RWPE2 (cell line): ENCODE measurements at regions not wholly inside any gene's neighbourhood (a gene's known extent, or its start where the extent isn't known, plus 50 kb on each side); places are given as distances from the start of the nearest gene placed in this dataset.

Experiments
- ATAC-seq: fragments of 200-7000 bp; cut with Tn5 transposase; 3 replicates; pipeline ENCODE4 v1.9.1; 2021; ENCODE audit warnings: low read depth
- DNase-seq: peaks from one replicate; pipeline ENCODE4 v3.0.0-alpha.2; 2020; ENCODE audit warnings: low spot score
- H3K27ac ChIP-seq: fragments of 450-650 bp; 2 replicates; pipeline ENCODE4 v1.5.1; 2017; ENCODE audit warnings: mild to moderate bottlenecking; ENCODE audit not compliant: poor library complexity, severe bottlenecking
- H3K27me3 ChIP-seq: fragments of 250-450 bp; sonication (Bioruptor Pico); 2 replicates; pipeline ENCODE4 v1.5.1; 2021; ENCODE audit warnings: mild to moderate bottlenecking, moderate library complexity; ENCODE audit not compliant: insufficient read depth, poor library complexity, severe bottlenecking
- H3K36me3 ChIP-seq: fragments of 250-450 bp; sonication (Bioruptor Pico); 2 replicates; pipeline ENCODE4 v1.5.1; 2020; ENCODE audit warnings: low read depth, mild to moderate bottlenecking, moderate library complexity
- H3K4me1 ChIP-seq: fragments of 250-450 bp; sonication (Bioruptor Pico); 2 replicates; pipeline ENCODE4 v1.5.1; 2021; ENCODE audit warnings: mild to moderate bottlenecking, moderate library complexity; ENCODE audit not compliant: insufficient read depth, poor library complexity, severe bottlenecking
- H3K4me3 ChIP-seq: fragments of 250-450 bp; sonication (Bioruptor Pico); 2 replicates; pipeline ENCODE4 v1.5.1; 2021; ENCODE audit warnings: mild to moderate bottlenecking, moderate library complexity; ENCODE audit not compliant: severe bottlenecking
- H3K9me3 ChIP-seq: fragments of 250-450 bp; sonication (Bioruptor Pico); 2 replicates; pipeline ENCODE4 v1.5.1; 2021; ENCODE audit warnings: mild to moderate bottlenecking, moderate library complexity; ENCODE audit not compliant: severe bottlenecking
- TF ChIP-seq, protein P1 (sequence below): fragments of 450-650 bp; IDR thresholded peaks from one replicate; pipeline ENCODE4 v1.5.1; 2017; ENCODE audit warnings: mild to moderate bottlenecking, moderate library complexity; ENCODE audit not compliant: poor library complexity, severe bottlenecking

DNA sequence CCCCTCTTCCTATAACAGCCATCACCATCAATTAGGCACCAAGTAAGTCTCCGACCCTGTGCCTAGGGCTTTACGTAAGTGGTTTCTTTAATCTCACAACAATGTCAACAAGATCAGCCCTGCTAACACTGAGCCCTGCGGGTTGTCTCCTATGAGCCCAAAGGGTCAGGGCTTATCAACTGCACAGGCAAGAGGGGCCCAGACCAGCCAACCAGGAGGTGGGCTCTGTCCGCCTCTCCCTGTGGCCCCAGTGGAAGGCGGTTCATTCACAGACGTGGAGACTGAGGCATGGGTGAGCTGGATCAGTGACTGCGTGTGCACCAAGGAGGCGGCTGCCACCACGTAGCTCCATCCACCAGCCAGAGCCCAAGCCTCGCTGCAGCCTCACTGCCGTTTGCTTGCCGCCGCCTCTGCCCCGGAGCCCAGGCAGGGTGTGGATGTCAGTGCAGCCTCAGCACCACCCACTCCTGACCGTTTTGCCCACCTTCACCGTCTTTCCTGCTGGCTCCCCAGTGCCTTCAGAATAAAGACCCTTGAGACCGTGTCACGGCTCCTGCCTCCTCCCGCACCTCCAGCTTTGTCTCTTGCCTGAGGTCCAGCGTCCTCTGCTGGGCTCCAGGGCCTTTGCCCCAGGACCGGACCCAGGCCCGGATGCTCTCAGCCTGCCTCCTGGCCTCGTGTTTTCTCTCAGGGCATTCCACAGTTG is 78.7 kb downstream of the DLL1 start:
- H3K27ac ChIP-seq: no peak overlapping the region
- H3K36me3 ChIP-seq: no peaks in the 10 kb centered on the region
- no peaks in the 10 kb centered on the region for H3K9me3 ChIP-seq
- peak; percentile 35 for DNase-seq
- TF ChIP-seq, protein P1, sequence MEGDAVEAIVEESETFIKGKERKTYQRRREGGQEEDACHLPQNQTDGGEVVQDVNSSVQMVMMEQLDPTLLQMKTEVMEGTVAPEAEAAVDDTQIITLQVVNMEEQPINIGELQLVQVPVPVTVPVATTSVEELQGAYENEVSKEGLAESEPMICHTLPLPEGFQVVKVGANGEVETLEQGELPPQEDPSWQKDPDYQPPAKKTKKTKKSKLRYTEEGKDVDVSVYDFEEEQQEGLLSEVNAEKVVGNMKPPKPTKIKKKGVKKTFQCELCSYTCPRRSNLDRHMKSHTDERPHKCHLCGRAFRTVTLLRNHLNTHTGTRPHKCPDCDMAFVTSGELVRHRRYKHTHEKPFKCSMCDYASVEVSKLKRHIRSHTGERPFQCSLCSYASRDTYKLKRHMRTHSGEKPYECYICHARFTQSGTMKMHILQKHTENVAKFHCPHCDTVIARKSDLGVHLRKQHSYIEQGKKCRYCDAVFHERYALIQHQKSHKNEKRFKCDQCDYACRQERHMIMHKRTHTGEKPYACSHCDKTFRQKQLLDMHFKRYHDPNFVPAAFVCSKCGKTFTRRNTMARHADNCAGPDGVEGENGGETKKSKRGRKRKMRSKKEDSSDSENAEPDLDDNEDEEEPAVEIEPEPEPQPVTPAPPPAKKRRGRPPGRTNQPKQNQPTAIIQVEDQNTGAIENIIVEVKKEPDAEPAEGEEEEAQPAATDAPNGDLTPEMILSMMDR: no peak
- no peaks in the 10 kb centered on the region for H3K4me1 ChIP-seq
- no peak for ATAC-seq
- H3K4me3 ChIP-seq: no peak overlapping the region
- H3K27me3 ChIP-seq: no peaks in the 10 kb centered on the region

DNA sequence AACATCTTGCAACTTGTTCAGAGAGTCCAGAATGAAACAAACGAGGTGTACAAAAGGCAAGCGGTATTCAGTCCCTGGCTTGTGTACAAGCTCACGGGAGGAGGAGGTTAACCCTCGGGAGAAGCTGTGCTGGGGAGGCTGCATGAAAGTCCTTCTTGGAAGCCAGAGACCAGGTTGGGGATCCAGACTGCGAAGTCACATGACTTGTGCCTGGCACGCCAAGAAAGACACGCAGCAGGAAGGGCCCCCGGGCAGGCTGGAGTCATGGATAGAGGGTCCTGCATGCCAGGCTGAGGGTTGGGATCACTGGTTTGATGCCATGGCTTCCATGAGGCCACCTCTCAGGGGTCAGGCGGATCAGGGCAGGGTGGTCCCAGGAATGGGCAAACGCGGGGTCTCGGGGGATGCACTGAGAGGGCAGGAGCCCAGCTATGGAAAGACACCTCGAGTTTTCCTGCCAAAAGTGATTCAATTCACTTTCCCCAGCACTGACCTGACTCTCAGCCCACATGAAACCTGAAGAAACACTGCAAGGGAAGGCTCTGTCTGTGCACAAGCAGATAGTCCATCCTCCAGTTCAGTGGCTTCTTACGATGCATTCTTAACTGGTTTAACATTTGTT is 79.4 kb downstream of the DLL1 start:
- no peak overlapping the region for H3K4me3 ChIP-seq
- H3K27ac ChIP-seq: no peak overlapping the region
- TF ChIP-seq, protein P1: no peak
- no peaks in the 10 kb centered on the region for H3K9me3 ChIP-seq
- no peak for ATAC-seq
- H3K4me1 ChIP-seq: no peaks in the 10 kb centered on the region
- H3K36me3 ChIP-seq: no peaks in the 10 kb centered on the region
- no peaks in the 10 kb centered on the region for H3K27me3 ChIP-seq
- peak; percentile 37 for DNase-seq

DNA sequence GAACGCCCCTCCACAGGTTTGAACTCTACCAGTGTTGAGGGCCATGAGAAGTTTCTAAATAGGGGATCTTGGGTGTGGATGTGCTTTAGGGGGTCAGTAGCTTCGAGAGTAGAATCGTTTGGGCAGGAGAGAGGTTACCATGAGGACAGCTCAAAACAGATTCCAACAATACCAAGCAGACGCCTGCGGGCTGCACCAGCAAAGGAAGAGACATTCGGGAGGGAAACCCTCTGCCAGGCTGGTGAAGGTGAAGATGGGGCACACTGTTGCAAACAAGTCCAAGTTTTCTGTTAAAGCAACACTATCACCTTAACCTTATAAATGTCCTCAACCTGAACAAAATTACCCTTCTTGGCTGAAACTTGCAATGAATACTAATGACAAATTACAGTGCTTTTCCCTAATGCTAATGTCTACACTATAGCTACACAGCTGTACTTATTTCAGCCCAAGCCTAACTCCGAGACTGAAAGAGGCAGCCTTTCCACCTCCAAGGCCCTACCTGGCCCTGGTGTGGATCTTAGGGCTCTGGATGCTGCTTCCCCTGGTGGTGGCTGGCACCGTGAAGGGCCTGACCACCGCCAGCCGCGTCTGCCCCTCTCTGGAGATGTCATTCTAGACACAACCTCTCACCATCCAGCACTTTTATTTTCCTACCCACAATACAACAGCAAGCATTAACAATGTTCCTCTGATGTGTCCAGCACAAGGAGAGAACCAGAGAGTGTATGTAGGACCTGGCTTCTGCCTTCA is 80.1 kb downstream of the DLL1 start:
- Histone ChIP-seq H3K36me3 (no peaks in the 10 kb centered on the region), H3K9me3 (no peaks in the 10 kb centered on the region), H3K4me3 (no peak overlapping the region), H3K27me3 (no peaks in the 10 kb centered on the region), H3K4me1 (no peaks in the 10 kb centered on the region), H3K27ac (no peak overlapping the region)
- TF ChIP-seq, protein P1: no peak
- no peak for ATAC-seq
- DNase-seq: no peak

DNA sequence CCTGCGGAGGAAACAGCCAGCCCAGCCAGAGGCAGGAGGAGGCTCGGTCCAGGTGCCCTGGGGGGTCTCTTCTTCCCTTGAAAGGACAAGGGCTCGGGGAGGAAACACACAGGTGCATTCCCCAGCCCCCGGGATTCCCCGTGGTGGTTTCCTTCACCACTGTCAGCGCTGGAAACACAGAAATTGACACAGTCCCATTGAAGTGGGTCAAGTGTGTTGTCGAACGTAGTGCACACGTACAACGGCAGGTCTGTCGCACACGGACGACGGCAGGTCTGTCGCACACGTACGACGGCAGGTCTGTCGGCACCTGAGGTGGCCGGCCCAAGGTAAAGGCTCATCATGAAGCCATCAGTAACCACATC is 80.9 kb downstream of the DLL1 start:
- DNase-seq (peak; percentile 45), ATAC-seq (no peak)
- H3K4me1 ChIP-seq: no peaks in the 10 kb centered on the region
- H3K27ac ChIP-seq: no peak overlapping the region
- H3K4me3 ChIP-seq: no peak overlapping the region
- no peaks in the 10 kb centered on the region for H3K36me3 ChIP-seq
- no peaks in the 10 kb centered on the region for H3K9me3 ChIP-seq
- TF ChIP-seq, protein P1: no peak
- no peaks in the 10 kb centered on the region for H3K27me3 ChIP-seq
